Testis (tissue), 2 donors: ENCODE measurements at regions not wholly inside any gene's neighbourhood (a gene's known extent, or its start where the extent isn't known, plus 50 kb on each side); places are given as distances from the start of the nearest gene placed in this dataset.

Experiments used
- DNase-seq: peaks from one replicate; pipeline ENCODE4 v3.0.0-alpha.2; 2019
- H3K27ac ChIP-seq, 2 donors: fragments of 200-600 bp; sonication (generic); one replicate each; pipeline ENCODE4 v1.5.1; 2019
- H3K27me3 ChIP-seq: fragments of 200-600 bp; sonication (generic); one replicate; pipeline ENCODE4 v1.5.1; 2019
- H3K36me3 ChIP-seq: fragments of 200-600 bp; sonication (generic); one replicate; pipeline ENCODE4 v1.5.1; 2017; ENCODE audit warnings: low read depth; ENCODE audit errors: missing control alignments
- H3K4me1 ChIP-seq: fragments of 200-600 bp; sonication (generic); one replicate; pipeline ENCODE4 v1.5.1; 2019
- H3K4me3 ChIP-seq, 2 donors: fragments of 200-600 bp; sonication (generic); one replicate each; pipeline ENCODE4 v1.5.1; 2017 to 2019
- H3K9me3 ChIP-seq: fragments of 200-600 bp; sonication (generic); one replicate; pipeline ENCODE4 v1.5.1; 2017
- POLR2A ChIP-seq: fragments of 450-650 bp; IDR thresholded peaks from one replicate; pipeline ENCODE4 v1.6.1; 2017; ENCODE audit warnings: antibody characterized with exemption, mild to moderate bottlenecking, moderate library complexity
- WGBS, 2 donors: methylation state at CpG; one replicate each; pipeline ENCODE4 v1.1.5; 2018; 5-methylcytosine and 5-hydroxymethylcytosine counted together
- intact Hi-C: fragments of 100-400 bp; cut with DNase I; formaldehyde crosslinking; loops from one replicate; pipeline ENCODE4 v1.15.1; 2023; ENCODE audit warnings: low total_unique reads
- TF ChIP-seq, protein P1 (sequence below), 3 experiments: fragments of 450-650 bp in 2 of 3; fragments of 200-600 bp in 1 of 3; sonication (generic) in 1 of 3; IDR thresholded peaks; one replicate each; pipeline ENCODE4 v1.5.1; 2016 to 2019; ENCODE audit warnings: antibody characterized with exemption in 3 of 3, mild to moderate bottlenecking in 2 of 3, moderate library complexity in 1 of 3

DNA sequence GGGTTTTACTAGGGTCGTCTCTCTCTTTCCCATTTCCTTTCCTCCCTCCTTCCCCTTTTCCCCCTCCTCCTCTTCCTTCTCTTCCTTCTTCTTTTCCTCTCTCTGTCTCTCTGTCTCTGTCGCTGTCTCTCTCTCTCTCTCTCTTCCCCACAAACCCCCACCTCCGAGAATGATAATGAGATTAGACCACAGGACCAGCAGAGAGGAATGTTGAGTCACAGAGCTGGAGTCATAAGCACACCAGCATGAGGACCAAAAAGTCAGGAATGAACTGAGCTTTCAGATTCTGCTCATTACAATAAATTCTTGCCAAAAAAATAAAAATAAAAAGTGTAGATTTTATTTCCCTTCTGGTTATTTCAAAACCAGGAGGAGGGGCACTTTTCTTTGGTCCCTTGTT is 377.4 kb downstream of the LTN1 start:
- Histone ChIP-seq H3K4me3 (no peak overlapping the region), H3K27me3 (no peaks in the 10 kb centered on the region), H3K4me1 (no peaks in the 10 kb centered on the region), H3K9me3 (no peaks in the 10 kb centered on the region), H3K27ac (no peak overlapping the region), H3K36me3 (no peaks in the 10 kb centered on the region)
- TF ChIP-seq, protein P1, sequence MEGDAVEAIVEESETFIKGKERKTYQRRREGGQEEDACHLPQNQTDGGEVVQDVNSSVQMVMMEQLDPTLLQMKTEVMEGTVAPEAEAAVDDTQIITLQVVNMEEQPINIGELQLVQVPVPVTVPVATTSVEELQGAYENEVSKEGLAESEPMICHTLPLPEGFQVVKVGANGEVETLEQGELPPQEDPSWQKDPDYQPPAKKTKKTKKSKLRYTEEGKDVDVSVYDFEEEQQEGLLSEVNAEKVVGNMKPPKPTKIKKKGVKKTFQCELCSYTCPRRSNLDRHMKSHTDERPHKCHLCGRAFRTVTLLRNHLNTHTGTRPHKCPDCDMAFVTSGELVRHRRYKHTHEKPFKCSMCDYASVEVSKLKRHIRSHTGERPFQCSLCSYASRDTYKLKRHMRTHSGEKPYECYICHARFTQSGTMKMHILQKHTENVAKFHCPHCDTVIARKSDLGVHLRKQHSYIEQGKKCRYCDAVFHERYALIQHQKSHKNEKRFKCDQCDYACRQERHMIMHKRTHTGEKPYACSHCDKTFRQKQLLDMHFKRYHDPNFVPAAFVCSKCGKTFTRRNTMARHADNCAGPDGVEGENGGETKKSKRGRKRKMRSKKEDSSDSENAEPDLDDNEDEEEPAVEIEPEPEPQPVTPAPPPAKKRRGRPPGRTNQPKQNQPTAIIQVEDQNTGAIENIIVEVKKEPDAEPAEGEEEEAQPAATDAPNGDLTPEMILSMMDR (IDR thresholded peaks at IDR 0.05), result no peak
- TF ChIP-seq POLR2A, result no peak
- intact Hi-C loops, result no loop called here
- 82 to 85% methylated on average over 3 of the region's 3 CpGs for WGBS, 2 donors
- no peak for DNase-seq

DNA sequence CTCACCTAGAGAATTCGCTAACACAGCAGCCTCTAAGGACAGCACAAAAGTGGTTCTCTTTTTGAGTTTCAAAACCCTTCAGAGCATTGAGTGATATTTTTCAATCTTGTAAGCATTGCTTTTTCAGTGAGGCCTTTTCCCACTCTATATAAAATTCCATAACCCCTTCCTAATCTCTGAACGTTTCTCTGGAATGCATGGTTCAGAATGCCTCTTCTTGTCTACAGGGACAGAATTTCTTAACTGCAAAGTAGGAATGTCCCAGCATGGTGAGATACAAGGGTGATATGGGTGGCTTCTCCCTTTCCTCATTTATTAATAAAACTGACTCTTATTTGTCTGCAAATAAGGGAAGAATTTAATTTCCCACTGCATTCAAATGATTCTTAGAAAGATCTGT is 377.9 kb downstream of the LTN1 start:
- no peaks in the 10 kb centered on the region for H3K9me3 ChIP-seq
- no peaks in the 10 kb centered on the region for H3K4me1 ChIP-seq
- no peak overlapping the region for H3K4me3 ChIP-seq
- H3K27me3 ChIP-seq, result no peaks in the 10 kb centered on the region
- intact Hi-C loops, result no loop called here
- H3K27ac ChIP-seq, result no peak overlapping the region
- TF ChIP-seq POLR2A, result no peak
- TF ChIP-seq, protein P1 (IDR thresholded peaks at IDR 0.05), result no peak
- WGBS, 2 donors, result 60% methylated on average over 2 of the region's 2 CpGs
- H3K36me3 ChIP-seq, result no peaks in the 10 kb centered on the region
- no peak for DNase-seq

DNA sequence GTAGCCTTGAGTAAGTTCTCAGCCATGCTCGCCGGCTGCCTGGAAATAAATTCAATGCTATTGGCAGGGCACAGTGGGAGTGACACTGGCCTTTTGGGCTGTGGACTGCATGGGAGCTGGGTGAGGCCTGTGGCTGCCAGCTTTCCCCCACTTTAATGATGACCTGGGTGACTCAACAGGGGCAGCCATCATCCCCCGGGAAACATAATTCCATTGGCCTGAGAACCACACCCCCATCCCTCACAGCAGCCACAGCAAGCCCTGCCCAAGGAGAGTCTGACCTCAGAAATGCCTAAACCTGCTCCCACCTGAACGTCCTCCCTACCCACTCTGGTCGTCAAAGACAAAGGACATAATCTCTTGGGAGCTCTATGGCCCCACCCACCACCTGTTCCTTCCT is 384.0 kb downstream of the LTN1 start:
- 82% methylated on average over 5 of the region's 5 CpGs for WGBS, 2 donors
- H3K27ac ChIP-seq, result no peak overlapping the region
- TF ChIP-seq POLR2A, result no peak
- TF ChIP-seq, protein P1 (IDR thresholded peaks at IDR 0.05), result no peak
- H3K36me3 ChIP-seq, result no peaks in the 10 kb centered on the region
- H3K9me3 ChIP-seq, result no peaks in the 10 kb centered on the region
- no peak overlapping the region for H3K4me3 ChIP-seq
- H3K27me3 ChIP-seq, result no peaks in the 10 kb centered on the region
- intact Hi-C loops, result no loop called here
- H3K4me1 ChIP-seq, result no peaks in the 10 kb centered on the region
- DNase-seq, result no peak

DNA sequence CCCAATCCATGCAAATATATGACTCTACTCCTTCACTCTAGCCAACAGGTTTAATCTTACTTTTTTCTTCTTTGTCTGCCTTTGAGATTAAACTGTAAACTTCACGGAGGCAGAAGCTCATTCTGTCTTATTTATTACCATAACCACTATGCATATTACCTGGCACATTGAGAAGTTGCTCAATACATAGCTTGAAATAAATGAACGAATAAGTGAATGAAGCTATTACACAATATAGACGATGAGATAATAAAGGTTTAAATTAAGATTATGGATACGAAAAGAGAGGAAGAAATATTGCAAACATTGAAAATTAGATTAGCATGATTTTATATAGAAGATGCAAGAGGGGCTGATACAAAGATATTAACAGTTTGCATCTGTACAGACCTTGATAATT is 385.1 kb downstream of the LTN1 start:
- H3K4me3 ChIP-seq, result no peak overlapping the region
- no peaks in the 10 kb centered on the region for H3K4me1 ChIP-seq
- TF ChIP-seq POLR2A, result no peak
- TF ChIP-seq, protein P1 (IDR thresholded peaks at IDR 0.05), result no peak
- no peak for DNase-seq
- WGBS, 2 donors, result 79 to 97% methylated on average over 4 of the region's 4 CpGs
- H3K27me3 ChIP-seq, result no peaks in the 10 kb centered on the region
- no peaks in the 10 kb centered on the region for H3K36me3 ChIP-seq
- H3K27ac ChIP-seq, result no peak overlapping the region
- intact Hi-C loops, result no loop called here
- H3K9me3 ChIP-seq, result no peaks in the 10 kb centered on the region

DNA sequence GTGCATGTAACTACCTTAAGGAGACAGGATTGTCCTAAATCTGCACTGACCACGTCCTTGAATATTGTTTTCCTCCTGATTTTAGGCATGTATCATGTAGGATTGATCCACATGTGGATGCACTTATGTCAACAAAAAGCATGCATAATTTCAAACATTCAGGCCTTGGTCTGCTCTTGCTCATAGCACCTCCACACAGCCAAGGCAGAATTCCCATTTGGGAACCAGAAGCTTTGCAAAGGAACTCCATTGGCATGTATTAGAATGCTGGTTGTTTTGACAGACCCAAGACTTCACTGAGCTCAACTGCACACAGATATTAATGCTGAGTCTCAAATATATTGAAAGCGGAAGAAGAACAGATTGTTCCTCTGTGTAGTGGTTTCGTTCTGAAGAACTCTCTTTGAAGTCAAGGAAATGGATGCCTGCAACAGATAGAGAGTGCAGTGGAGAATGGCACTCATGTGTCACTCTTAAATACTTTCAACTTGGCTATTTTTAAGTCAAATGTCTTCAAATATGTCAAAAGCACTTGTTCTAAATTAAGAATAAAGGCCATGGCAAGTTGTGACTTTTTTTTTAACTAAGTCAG is 387.6 kb downstream of the LTN1 start:
- H3K36me3 ChIP-seq, result no peaks in the 10 kb centered on the region
- TF ChIP-seq POLR2A, result no peak
- TF ChIP-seq, protein P1 (IDR thresholded peaks at IDR 0.05), result no peak
- H3K9me3 ChIP-seq, result no peaks in the 10 kb centered on the region
- H3K27me3 ChIP-seq, result no peaks in the 10 kb centered on the region
- no peak overlapping the region for H3K27ac ChIP-seq
- WGBS, 2 donors, result 71 to 86% methylated on average over 3 of the region's 3 CpGs
- H3K4me3 ChIP-seq, result no peak overlapping the region
- no peak for DNase-seq
- H3K4me1 ChIP-seq, result no peaks in the 10 kb centered on the region
- intact Hi-C loops, result no loop called here
